Smooth muscle cell (in vitro differentiated cells): ENCODE measurements at regions not wholly inside any gene's neighbourhood (a gene's known extent, or its start where the extent isn't known, plus 50 kb on each side); places are given as distances from the start of the nearest gene placed in this dataset. TPM values are rescaled to one million over a fixed set of nuclear protein-coding genes. Genes with fewer than 3 reads are reported as not detected.

ENCODE experiments used
- DNase-seq: peaks from one replicate; lab custom pipeline; 2025; ENCODE audit not compliant: unreplicated experiment; lab: John Stamatoyannopoulos, UW
- H2AFZ ChIP-seq: fragments of 200-600 bp; sonication (generic); 2 replicates; pipeline ENCODE4 v1.6.0; 2016; ENCODE audit warnings: antibody characterized with exemption, low read depth, mild to moderate bottlenecking
- H3F3A ChIP-seq: fragments of 200-600 bp; sonication (generic); 2 replicates; pipeline ENCODE4 v1.6.0; 2017; ENCODE audit warnings: antibody characterized with exemption, low read depth
- H3K27ac ChIP-seq: fragments of 200-600 bp; sonication (generic); 2 replicates; pipeline ENCODE4 v1.5.1; 2016; ENCODE audit warnings: low read depth, mild to moderate bottlenecking
- H3K27me3 ChIP-seq: fragments of 200-600 bp; sonication (generic); 2 replicates; pipeline ENCODE4 v1.6.1; 2016; ENCODE audit warnings: low read depth, mild to moderate bottlenecking
- H3K36me3 ChIP-seq: fragments of 200-600 bp; sonication (generic); 2 replicates; pipeline ENCODE4 v1.5.1; 2016; ENCODE audit warnings: low read depth
- H3K4me1 ChIP-seq: fragments of 200-600 bp; sonication (generic); 2 replicates; pipeline ENCODE4 v1.5.1; 2016; ENCODE audit warnings: low read depth
- H3K4me2 ChIP-seq: fragments of 200-600 bp; sonication (generic); 2 replicates; pipeline ENCODE4 v1.6.0; 2016; ENCODE audit warnings: mild to moderate bottlenecking
- H3K4me3 ChIP-seq: fragments of 200-600 bp; sonication (generic); 2 replicates; pipeline ENCODE4 v1.5.1; 2016; ENCODE audit warnings: mild to moderate bottlenecking
- H3K79me2 ChIP-seq: fragments of 200-600 bp; sonication (generic); 2 replicates; pipeline ENCODE4 v1.6.0; 2016; ENCODE audit warnings: low read depth, mild to moderate bottlenecking
- H3K9ac ChIP-seq: fragments of 200-600 bp; sonication (generic); 2 replicates; pipeline ENCODE4 v1.6.0; 2016; ENCODE audit warnings: low read depth
- H3K9me3 ChIP-seq: fragments of 200-600 bp; sonication (generic); replicated peaks from 2 replicates; pipeline ENCODE4 v1.5.1; 2016; ENCODE audit warnings: low read depth
- H4K20me1 ChIP-seq: fragments of 200-600 bp; sonication (generic); 2 replicates; pipeline ENCODE4 v1.6.0; 2016; ENCODE audit warnings: low read depth
- CTCF ChIP-seq: fragments of 200-600 bp; sonication (generic); IDR thresholded peaks from 2 replicates; pipeline ENCODE4 v1.5.1; 2017; ENCODE audit warnings: borderline replicate concordance, mild to moderate bottlenecking, antibody characterized with exemption; ENCODE audit not compliant: insufficient read depth, poor library complexity, severe bottlenecking
- WGBS: methylation state at CpG from one replicate; pipeline ENCODE4 v1.1.7; 2016; ENCODE audit warnings: low lambda C conversion rate; 5-methylcytosine and 5-hydroxymethylcytosine counted together
- small RNA-seq: library from RNA; depleted of rRNA; stranded (forward); fragments of <200 nt; gene quantifications from one replicate; pipeline ENCODE3, GENCODE V24; 2014

- H3K9ac ChIP-seq, result no peak overlapping the region
- 86% methylated on average over 3 of the region's 3 CpGs for WGBS
- H3K79me2 ChIP-seq, result no peaks in the 10 kb centered on the region
- TF ChIP-seq CTCF, result no peak
- no peak overlapping the region for H3K4me3 ChIP-seq
- no peak overlapping the region for H3K4me2 ChIP-seq
- H2AFZ ChIP-seq, result no peak overlapping the region
- no peak overlapping the region for H3K27ac ChIP-seq
- H3K4me1 ChIP-seq, result no peaks in the 10 kb centered on the region
- no peaks in the 10 kb centered on the region for H3F3A ChIP-seq
- H3K27me3 ChIP-seq, result no peaks in the 10 kb centered on the region
- H4K20me1 ChIP-seq, result no peaks in the 10 kb centered on the region
- no peak for DNase-seq
- no peaks in the 10 kb centered on the region for H3K36me3 ChIP-seq
- no peaks in the 10 kb centered on the region for H3K9me3 ChIP-seq
Measured at GRCh38 chr4:151613290-151613689, 147.5 kb downstream of the GATB start.

DNA sequence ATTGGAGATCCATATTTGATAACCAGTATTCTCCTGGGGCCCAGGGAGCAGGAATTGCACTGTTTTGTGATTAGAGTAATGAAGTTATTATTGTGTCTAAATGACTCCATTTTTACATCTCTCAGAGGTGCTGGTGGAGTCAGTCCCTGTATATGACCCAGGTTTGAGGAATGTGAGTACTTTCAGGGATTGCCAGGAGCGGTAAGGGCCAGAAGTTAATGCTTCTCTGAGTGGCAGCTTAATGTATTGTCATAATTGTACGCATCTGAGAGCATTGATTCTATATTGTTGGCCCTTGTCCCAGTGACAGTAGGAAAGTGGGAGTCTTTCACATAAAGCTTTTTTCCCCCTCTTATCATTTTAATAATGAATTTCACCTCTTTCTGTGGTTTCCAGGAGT lies 146.2 kb downstream of the GATB start:
- H2AFZ ChIP-seq, result no peak overlapping the region
- no peak for TF ChIP-seq CTCF
- H3K36me3 ChIP-seq, result no peaks in the 10 kb centered on the region
- H3K27me3 ChIP-seq, result no peaks in the 10 kb centered on the region
- WGBS, result 66% methylated on average over 2 of the region's 2 CpGs
- no peaks in the 10 kb centered on the region for H3K79me2 ChIP-seq
- no peak overlapping the region for H3K4me2 ChIP-seq
- no peaks in the 10 kb centered on the region for H3K4me1 ChIP-seq
- no peak overlapping the region for H3K4me3 ChIP-seq
- DNase-seq, result no peak
- H3K9me3 ChIP-seq, result no peaks in the 10 kb centered on the region
- no peaks in the 10 kb centered on the region for H4K20me1 ChIP-seq
- H3F3A ChIP-seq, result no peaks in the 10 kb centered on the region
- H3K27ac ChIP-seq, result no peak overlapping the region
- no peak overlapping the region for H3K9ac ChIP-seq

- Histone ChIP-seq H3K4me1 (no peaks in the 10 kb centered on the region), H3K36me3 (no peaks in the 10 kb centered on the region), H3K4me3 (no peak overlapping the region), H3K9me3 (no peaks in the 10 kb centered on the region), H4K20me1 (no peaks in the 10 kb centered on the region), H3K79me2 (no peaks in the 10 kb centered on the region), H3K27ac (no peak overlapping the region), H3K4me2 (no peak overlapping the region), H3K27me3 (peaks cover 4% of the 10 kb centered on the region), H3F3A (no peaks in the 10 kb centered on the region), H2AFZ (no peak overlapping the region), H3K9ac (no peak overlapping the region)
- TF ChIP-seq CTCF, result no peak
- DNase-seq, result no peak
- WGBS, result 96% methylated on average over 2 of the region's 2 CpGs
Measured at GRCh38 chr4:151618858-151619257, 141.9 kb downstream of the GATB start.

DNA sequence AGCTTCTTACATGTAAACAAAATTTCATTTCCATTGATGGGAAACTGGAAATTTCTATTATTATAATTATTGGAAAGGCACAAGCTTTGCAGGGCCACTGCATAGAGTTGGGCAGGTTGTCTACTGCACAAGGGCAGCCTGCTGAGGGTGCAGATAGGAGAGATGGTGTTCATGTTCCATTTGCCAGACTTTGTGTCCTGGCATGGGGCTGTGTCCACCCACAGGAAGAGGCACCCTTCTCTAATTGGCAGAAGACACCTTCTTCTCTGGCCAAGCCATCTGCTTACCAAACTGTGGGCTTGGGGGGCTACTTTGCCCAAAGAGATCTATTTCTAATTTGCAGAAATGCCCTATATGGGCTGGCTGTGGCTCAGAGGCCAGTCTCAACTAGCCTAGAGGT lies 140.7 kb downstream of the GATB start:
- H3K27ac ChIP-seq, result no peak overlapping the region
- no peaks in the 10 kb centered on the region for H3K9me3 ChIP-seq
- no peak overlapping the region for H3K9ac ChIP-seq
- H3K27me3 ChIP-seq, result peaks cover 4% of the 10 kb centered on the region
- H3K79me2 ChIP-seq, result no peaks in the 10 kb centered on the region
- no peaks in the 10 kb centered on the region for H3F3A ChIP-seq
- H3K4me2 ChIP-seq, result no peak overlapping the region
- H3K4me3 ChIP-seq, result no peak overlapping the region
- no peaks in the 10 kb centered on the region for H3K4me1 ChIP-seq
- H4K20me1 ChIP-seq, result no peaks in the 10 kb centered on the region
- no peaks in the 10 kb centered on the region for H3K36me3 ChIP-seq
- H2AFZ ChIP-seq, result no peak overlapping the region
- DNase-seq, result no peak
- TF ChIP-seq CTCF, result no peak

Small RNA genes lying in the stretch of these regions (small RNA-seq; reads per million reads assigned to genes)
- not detected for gene RN7SKP35
